ENCODE measurements at regions not wholly inside any gene's neighbourhood (a gene's known extent, or its start where the extent isn't known, plus 50 kb on each side); places are given as distances from the start of the nearest gene placed in this dataset.

- H3K36me3 ChIP-seq (ENCODE audit: control insufficient read depth in 1 of 2, insufficient read depth in 2 of 2, low read length in 2 of 2), result no peaks in the 10 kb centered on the region
- ATAC-seq (no peak), DNase-seq (ENCODE audit: low read depth, low spot score) (no peak)
- no peaks in the 10 kb centered on the region for H3K9me2 ChIP-seq (ENCODE audit: insufficient read depth)
- no TSS peak for BruUV-seq (replicated peaks)
- H3K79me2 ChIP-seq (ENCODE audit: insufficient read depth, low read length), result no peaks in the 10 kb centered on the region
- H3K27me3 ChIP-seq (ENCODE audit: insufficient read depth, low read length), result no peaks in the 10 kb centered on the region
- no peak overlapping the region for H3K9ac ChIP-seq (ENCODE audit: low read length)
- no peaks in the 10 kb centered on the region for H3K4me1 ChIP-seq (ENCODE audit: control insufficient read depth in 1 of 2, insufficient read depth in 2 of 2, low read length in 2 of 2)
- ChIA-PET POLR2A (no interaction called here), CTCF (no interaction called here), RAD21 (ENCODE audit: low non-redundant PET in 1 of 2, low total read pairs in 2 of 2, uncharacterized antibody in 2 of 2, unreplicated experiment in 2 of 2) (no interaction called here)
- H3K27ac ChIP-seq (ENCODE audit: low read depth, low read length), result no peak overlapping the region
- H3K4me3 ChIP-seq (replicated peaks in 1 of 2; ENCODE audit: low read depth in 1 of 2, low read length in 2 of 2), result no peak overlapping the region
- intact Hi-C loops (cut with micrococcal nuclease), result no loop called here
- H3K9me3 ChIP-seq (ENCODE audit: control insufficient read depth in 1 of 2, insufficient read depth in 1 of 2, low read depth in 1 of 2, low read length in 2 of 2), result no peaks in the 10 kb centered on the region
- H3K4me2 ChIP-seq (ENCODE audit: low read length), result no peak overlapping the region
- TF ChIP-seq YY1 (IDR thresholded peaks at IDR 0.05; ENCODE audit: extremely low read depth, insufficient replicate concordance, low read depth, low read length) (no peak), ZFX (IDR thresholded peaks at IDR 0.05) (no peak), ELF1 (IDR thresholded peaks at IDR 0.05; ENCODE audit: borderline replicate concordance, low read depth) (no peak), POLR2A (IDR thresholded peaks at IDR 0.05; ENCODE audit: borderline replicate concordance, extremely low read depth, insufficient read depth, insufficient read length) (no peak), JUND (IDR thresholded peaks at IDR 0.05) (no peak), SP1 (IDR thresholded peaks at IDR 0.05; ENCODE audit: low read depth) (no peak), RAD21 (IDR thresholded peaks at IDR 0.05; ENCODE audit: low read depth) (no peak), TCF7L2 (IDR thresholded peaks at IDR 0.05; ENCODE audit: borderline replicate concordance, extremely low read depth, insufficient read depth, insufficient read length) (no peak), ZBTB33 (IDR thresholded peaks at IDR 0.05; ENCODE audit: extremely low read depth, insufficient replicate concordance, low read length) (no peak), CEBPB (IDR thresholded peaks at IDR 0.05; ENCODE audit: low read depth) (no peak), CBX3 (IDR thresholded peaks at IDR 0.05; ENCODE audit: low read depth) (no peak), EZH2 (IDR thresholded peaks at IDR 0.05) (no peak)
- TF ChIP-seq, protein P1, sequence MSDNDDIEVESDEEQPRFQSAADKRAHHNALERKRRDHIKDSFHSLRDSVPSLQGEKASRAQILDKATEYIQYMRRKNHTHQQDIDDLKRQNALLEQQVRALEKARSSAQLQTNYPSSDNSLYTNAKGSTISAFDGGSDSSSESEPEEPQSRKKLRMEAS (IDR thresholded peaks at IDR 0.05), result no peak
- H2AFZ ChIP-seq (ENCODE audit: low read depth, low read length, poor library complexity, severe bottlenecking), result no peak overlapping the region
- no peaks in the 10 kb centered on the region for H4K20me1 ChIP-seq (ENCODE audit: insufficient read depth)
These were observed 310.9 kb downstream of the MID1IP1 start for GRCh38 chrX:39112143-39112542.

All from HCT116 (cell line).